Colon (tissue), 2 donors: ENCODE measurements at regions not wholly inside any gene's neighbourhood (a gene's known extent, or its start where the extent isn't known, plus 50 kb on each side); places are given as distances from the start of the nearest gene placed in this dataset.
"Not testable (repeated sequence)": the region's sequence is repeated elsewhere in the genome, so short reads cannot be mapped to it uniquely, and the experiment has no call there.

Experiments
- FAIRE-seq: peaks from 2 replicates; lab custom pipeline; 2012; peaks lifted over from hg19 to GRCh38; lab: Jason Lieb, UNC
- donor health status: control.
- donor health status: control.

DNA sequence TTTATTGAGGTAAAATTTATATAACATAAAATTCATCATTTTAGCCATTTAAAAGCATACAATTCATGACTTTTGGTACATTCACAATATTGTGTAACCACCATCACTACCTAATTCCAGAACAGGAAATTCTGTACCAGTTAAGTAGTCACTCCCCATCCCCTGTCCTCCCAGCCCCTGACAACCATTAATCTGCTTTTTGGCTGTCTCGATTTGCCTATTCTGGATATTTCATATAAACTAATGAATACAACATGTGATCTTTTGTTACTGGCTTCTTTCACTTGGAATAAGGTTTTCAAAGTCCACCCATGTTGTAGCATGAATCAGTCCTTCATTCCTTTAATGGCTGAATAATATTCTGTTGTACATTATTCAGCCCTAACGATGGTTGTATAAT, 115.6 kb upstream of the KLF14 start:
- FAIRE-seq, result no peak

DNA sequence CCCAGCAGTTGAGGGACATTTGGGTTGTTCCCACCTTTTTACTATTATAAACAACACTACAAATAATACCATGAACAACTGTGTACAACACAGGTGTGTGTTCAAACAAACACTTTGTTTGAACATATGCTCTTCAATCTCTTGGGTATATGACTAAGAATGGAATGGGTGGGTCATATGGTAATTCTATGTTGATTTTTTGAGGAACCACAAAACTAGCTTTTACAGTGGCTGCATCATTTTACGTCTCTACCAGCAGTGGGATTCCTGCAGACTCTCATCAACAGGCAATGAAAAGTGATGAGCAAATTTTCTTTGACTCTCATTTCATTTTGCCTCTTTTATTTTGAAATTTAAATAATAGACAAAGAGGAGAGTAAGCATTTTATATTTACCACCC, 116.9 kb upstream of the KLF14 start:
- FAIRE-seq, result no peak

DNA sequence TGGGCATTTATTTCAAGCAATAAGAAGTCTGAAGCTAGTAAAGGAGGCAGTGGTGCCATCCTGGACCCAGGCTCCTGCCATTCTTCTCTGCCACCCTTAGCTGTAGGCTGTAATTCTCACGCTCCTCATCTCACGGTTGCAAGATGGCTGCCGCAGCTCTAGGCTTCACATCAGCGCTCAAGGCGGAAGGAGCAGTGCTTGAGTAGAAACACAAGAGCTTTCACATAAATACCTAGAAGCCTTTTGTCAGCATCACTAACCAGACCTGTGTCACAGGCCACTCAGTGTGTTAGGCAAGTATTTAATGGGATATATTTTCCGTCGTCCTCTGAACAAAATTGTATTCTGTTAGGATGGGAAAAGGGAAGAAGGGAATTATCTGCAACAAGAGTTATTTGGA, 118.9 kb upstream of the KLF14 start:
- no peak for FAIRE-seq

DNA sequence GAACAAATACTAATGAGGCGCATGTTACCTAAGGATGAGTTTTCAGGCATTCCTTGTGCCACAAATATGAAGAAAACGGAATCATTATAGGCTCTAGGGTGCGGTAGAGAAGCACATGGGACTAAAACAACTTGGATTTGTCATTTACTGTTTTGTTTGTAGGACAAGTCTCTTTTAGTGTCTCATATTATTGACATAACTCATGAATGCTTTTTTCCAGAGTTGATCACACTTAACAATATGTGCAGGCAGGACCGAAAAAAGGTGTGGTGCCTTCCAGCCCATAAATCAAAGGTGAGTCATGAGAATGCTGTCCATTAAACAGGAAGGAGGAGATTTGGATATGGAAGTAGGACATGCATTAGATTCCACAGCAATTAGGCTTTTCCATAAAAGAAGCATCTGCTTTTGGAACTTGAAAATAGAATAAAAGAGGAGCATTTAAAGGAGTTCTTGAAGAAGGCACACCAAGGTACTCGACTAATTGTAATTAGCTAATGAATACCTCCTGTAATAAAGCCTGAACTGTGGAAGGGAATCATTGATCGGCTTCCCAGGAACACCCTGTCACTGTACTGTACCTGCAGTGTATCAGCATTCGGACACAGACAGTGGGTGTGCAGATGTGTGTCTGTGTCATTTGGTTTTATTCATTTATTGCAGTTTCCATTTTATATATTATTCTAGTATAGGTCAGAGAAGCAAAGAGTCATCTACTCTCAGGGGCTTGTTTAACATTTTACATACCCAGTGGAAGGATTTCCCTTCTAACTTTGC, 119.7 kb upstream of the KLF14 start:
- FAIRE-seq, result no peak

DNA sequence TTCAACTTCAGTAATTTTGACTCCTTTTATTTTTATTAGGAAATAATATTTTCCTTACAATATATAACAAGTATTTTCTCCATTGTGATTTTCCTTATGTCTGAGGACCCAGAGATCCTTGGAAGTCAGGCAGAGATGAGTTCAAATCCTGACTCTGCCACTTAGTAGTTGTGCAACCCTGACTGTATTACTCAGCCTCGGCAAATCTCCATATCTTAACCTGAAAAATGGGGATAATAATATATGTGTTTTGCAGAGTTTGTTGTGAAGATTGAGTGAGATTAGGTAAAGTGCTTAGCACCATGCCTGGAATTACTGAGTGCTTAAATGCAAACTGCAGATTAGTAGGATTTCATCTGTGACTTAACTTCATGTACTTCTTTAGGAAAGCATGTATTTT, 120.5 kb upstream of the KLF14 start:
- no peak for FAIRE-seq

DNA sequence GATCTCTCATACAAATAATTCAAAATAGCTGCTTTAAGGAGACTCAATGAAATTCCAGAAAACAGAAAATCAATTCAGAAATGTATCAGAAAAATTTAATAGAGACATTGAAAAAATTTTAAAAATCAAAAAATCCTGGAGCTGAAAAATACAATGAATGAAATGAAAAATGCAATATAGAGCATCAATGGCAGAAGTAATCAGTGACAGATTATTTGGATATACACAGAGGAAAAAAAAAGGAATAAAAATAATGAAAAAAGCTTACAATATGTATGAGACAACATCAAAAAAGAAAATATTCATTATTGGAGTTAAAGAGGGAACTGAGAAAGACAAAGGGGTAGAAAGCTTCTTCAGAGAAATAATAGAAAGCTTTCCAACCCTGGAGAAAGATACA, 122.9 kb upstream of the KLF14 start:
- FAIRE-seq, result no peak

DNA sequence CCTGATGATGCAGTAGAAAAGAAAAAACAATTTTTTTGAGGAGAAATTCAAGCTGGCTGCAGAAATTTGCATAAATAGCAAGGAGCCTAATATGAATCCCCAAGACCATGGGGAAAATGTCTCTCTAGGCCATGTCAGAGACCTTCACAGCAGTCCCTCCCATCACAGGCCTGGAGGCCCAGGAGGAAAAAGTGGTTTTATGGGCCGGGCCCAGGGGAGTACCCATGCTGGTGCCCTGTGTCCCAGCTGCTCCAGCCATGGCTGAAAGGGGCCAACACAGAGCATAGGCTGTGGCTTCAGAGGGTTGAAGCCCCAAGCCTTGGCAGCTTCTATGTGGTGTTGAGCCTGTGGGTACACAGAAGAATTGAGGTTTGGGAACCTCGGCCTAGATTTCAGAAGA, 126.8 kb upstream of the KLF14 start:
- FAIRE-seq, result not testable (repeated sequence)

DNA sequence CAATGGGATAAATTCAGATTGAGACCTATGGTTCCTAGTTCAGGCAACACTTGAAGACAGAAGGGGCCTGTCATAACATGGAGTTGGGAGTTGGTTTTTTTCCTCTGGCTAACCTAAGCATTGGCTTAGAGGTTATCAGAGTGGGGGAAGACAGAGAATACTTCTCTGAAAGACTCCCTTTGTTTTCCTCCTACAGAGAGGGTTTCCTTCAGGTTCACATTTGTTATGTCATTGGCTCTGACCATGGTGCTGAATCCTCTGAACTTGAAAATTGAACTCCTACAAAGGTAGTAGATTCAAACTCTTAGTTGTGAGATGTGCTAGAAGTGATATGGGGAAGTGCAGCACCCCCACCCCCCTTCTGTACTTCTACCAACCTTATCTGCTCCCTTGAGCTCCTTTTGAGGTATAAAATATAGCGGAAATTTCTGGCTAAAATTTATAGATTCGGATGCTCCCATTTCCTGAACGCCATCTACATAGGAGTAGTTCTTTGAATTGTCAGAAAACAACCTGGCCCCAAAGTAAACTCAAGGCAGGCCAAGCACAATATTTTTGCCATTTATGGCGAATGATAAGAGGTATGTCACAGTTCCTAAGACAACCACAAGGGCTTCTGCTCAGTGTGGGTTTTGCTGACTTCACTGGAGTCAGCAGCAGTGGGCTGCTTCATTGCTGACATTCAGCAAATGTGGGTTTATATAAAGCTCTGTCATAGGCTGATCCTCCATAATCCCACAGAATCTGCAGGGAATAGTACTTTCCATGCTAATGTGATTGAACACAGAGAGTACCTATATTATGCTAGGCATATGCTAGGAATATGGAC, 131.6 kb upstream of the KLF14 start:
- no peak for FAIRE-seq

DNA sequence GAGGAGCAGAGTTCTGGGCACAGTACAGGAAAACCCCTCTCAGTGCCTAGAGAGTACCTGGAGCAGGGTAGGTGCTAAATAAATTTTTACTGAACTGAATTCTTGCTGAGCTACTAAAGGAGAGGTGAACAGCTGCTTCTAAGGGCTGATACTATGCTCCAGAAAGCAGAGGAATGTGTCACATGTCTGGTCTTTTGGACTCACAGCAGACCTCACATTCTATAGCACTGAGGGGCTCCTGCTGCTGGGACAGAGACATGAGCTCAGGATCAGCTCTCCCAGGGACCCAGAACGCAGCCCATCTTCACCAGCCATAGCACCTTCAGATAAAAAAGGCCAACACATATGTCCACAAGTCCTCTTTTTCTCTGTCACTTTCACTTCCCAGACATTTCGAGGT, 133.0 kb upstream of the KLF14 start:
- FAIRE-seq, result no peak

DNA sequence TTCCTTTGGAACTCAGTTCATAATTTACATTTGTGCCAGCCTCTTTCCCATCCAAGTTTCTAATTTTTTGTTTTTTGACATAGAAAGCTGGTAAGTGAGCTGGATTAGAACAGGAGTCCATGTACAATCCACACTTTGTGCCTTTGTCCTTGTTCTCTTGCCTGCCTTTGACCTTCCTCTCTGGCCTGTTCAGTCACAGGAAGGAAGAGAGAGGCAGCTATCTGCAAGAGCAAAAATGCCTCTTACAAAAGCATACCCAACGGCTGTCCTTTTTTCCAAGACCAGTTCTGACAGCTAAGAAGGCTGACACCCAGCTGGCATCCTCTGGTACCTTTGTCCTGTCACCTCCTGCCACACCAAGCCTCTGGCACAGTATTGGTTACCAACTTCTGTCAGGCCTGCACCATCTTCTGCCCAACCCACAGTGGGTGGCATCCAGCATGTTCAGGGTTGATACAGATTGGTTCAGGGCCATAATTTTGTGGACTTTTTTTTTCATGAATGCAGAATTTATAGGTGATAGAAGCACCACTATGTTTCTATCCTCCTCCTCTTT, 133.7 kb upstream of the KLF14 start:
- FAIRE-seq, result no peak

DNA sequence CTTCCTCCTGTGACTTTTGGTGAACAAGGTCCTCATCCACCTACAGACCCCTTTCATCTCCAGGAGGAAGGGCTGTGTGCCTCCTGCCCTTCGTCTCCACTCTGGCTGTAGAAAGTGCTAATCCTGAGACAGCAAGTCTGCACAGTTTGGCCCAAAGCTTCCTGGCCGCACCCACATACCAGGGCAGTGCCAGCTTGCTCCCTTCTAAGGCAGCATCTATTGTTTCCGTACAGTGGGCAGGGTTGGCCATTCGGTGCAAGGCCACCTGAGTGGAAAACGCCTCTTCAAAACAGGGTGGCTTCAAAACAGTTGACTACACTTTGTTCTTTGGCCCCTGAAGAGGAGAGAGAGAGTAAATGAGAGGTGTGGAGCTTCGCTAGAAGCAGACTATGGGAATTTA, 134.1 kb upstream of the KLF14 start:
- no peak for FAIRE-seq

DNA sequence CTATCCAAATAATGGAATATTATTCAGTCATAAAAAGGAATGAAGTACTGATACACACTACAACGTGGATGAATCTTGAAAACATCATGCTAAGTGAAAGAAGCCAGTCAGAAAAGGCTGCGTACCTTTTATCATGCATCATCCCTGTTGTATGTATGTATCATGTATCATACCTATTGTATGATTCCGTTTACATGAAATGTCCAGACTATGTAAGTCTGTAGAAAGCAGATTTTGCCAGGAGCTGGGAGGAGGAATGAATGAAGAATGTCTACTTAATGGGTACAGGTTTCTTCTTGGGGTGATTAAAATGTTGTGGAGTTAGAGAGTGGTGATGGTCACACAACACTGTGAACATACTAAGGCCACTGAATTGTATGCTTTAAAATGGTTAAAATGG, 135.9 kb upstream of the KLF14 start:
- FAIRE-seq, result no peak

DNA sequence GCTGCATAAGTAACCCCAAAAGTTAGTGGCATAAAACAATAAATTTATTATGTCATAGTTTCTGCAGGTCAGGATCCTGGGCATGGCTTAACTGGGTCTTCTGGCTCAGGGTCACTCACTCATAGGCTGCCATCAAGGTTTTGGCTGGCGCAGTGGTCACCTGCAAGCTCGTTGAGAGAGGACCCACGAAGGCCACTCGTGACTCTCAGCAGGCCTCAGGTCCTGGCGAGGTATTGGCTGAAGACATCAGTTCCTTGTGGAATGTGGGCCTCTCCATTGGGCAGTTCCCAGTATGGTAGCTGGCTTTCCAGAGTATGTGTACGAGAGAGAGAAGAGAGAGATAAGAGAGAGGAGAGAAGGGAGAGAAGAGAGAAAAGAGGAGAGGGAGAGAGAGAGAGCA, 138.3 kb upstream of the KLF14 start:
- FAIRE-seq, result no peak

DNA sequence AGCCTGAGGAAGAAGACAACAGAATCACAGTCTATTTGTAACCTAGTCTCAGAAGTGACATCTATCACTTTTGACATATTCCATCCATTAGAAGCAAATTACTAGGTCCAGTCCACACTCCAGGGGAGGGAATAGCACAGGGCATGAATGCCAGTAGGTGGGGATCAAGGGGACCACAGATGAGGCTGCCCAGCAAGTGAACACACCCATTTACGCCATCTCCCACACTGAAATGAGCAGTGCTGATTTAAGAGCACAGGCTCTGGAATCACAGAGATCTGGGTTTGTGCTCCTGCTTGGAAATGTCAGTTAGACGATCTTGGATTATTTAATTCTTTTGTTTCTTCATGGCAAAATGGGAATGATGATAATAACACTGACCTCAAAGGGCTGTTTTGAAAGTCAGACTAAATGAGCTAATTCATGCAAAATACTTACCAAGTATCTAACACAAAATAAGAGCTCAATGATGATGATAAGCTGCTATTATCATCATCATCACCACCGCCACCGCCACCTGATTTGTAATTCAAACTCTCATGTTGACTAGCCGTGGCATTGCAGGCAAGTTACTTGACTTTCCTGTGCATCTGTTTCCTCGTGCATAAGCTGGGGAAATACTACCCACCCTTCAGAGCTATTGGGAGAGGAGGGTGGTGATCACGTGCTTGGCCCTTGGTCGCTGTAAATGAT, 138.9 kb upstream of the KLF14 start:
- no peak for FAIRE-seq

DNA sequence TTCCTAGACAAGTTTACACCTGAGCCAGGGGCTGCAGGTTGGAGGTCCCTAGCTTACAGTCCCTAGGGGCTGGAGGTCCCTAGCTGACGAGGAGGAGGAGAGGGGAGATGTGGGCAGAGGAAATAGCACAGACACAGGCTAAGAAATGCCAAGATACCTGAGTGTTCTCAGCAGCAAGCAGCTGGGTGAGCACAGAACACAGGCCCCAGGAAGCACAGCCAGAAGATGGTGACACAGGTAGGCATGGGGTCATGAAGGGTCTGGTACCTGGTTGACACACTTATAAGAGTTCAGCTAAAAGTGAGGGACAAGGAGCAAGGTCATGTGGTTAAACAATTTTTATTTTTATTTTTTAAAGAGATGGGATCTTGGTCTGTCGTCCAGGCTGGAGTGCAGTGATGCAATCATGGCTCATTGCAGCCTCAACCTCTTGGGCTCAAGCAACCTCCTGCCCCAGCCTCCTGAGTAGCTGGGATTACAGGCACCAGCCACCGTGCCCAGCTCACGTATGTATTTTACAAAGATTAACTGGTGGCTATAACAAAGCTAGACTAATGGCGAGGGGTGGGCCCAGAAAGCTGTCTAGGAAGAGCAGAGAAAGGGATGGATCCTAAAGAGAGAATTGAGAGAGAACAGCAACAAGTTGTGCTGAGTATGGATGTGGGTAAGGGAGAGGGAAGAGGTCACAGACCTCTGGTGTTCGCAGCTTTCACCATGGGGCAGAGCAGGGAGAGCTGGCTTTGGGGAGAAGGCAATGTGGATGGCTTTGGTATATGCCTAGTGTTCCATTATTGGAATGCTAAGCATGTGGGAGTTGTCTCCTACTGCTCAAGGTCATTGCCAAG, 140.3 kb upstream of the KLF14 start:
- FAIRE-seq, result no peak

DNA sequence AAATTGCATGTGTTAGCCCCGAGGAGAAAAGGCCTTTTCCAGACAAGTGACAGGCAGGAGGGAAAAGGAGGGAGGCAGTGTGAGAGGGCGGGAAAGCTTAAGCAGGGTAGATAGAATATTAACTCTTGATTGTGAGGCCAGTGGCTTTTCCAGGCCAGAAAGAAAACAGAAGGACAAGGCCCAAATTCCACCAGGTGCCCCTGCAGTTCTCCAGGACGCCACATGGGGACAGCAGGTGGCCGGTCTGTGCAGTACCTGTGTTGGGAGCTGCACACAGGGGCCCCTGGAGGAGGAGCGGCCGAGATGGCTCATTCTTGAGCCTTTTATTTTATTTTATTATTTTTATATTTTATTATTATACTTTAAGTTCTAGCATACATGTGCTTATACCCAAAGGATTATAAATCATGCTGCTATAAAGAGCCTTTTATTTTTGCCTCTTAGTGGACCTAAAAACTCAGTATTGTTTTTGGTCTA, 141.3 kb upstream of the KLF14 start:
- no peak for FAIRE-seq

DNA sequence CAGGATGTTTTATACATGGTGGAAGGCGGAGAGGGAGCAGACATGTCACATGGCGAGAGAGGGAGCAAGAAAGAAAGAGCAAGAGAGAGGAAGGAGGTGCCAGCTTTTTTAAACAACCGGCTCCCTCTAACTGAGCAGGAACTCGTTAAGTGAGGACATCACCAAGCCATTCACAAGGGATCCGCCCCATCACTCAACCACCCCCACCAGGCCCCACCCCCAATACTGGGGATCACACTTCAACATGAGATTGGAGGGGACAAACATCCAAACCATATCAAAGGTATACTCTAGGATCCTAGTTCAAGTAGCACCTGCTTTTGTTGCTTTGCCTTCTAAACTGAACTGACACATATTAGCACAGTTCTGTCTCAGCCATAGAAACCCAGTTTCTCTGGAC, 141.9 kb upstream of the KLF14 start:
- no peak for FAIRE-seq

DNA sequence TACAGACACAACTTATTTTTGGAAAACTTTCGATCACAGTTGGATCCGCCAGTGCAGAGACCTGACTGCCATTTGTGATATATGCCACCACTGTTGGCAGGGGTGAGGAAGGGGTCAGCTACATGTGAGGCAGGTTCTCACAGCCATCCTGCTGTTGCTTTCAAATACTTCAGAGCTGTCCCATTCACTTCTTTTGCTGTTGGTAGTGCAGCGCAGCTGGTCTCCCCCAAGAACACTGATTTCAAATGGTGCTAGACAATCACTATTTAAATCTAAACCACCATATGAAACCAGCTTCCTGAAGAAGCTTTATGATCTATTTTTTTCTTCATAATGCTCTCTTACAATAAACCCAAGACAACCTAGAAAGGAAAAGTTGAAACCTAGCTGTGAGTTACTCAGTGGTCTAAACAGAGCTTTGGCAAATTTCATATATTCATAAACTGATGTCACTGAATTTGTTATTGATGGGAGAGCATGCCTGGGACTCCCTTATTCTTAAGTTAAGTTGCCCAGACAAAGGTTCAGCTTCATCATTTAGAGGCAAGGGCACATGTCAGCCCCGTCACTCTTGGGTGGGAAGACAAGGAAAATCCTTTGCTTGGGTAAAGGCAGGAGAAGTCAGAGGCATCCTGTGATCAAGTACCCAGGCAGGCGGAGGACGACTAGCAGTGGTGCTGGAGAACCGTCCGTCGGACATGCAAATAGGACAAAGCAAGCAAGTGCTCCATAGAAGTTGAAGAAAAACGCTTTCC, 143.4 kb upstream of the KLF14 start:
- no peak for FAIRE-seq

DNA sequence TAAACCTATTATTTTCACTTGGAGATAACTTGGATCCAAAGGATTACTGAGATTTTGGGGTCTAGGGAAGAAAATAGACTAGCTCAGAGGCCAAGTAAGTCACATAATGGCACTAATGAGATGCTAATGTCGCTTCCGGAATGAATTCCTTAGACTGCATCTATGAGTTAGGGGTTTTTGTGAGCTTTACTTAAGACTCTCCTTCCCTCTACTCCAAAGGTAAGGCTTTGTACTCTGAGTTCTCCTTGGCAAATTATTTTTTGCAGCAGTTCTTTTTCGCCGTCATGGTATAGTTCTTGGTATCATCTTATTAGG, 143.9 kb upstream of the KLF14 start:
- FAIRE-seq, result no peak

DNA sequence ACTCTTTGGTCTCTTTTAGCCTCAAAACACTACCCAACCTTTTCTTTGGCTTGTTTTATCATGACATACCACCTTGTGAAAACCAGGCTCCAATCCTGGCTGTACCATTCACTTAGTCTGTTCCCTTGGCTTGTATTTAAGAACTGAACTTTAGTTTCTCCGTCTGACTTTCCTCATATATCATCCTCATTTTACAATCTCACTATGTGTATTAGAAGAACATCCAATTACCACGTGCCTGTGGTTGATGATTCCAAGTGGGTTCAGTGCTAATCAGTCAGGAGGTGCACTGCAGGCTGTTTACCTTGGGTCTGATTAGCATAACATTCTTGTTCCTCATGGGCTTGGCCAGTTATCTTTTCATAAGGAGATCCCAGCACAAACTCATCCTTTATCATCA, 144.8 kb upstream of the KLF14 start:
- FAIRE-seq, result no peak

DNA sequence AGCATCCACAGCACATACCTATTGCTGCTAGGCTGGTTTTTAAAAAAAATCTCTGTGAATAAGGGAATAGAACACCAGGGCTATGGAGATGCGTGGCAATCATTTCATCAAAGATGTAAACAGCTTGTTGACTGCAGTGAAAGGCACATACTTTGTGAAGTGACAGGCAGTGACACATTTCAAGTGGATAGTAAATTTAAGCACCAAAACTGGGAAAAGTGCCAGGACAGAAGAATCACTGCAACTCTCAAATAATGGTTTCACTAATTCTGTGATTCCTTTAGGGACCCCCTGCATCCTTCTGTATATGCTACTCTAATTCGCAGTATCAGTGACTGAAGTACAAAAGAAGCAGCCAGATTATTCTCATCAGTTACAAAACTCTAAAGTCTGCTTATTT, 145.2 kb upstream of the KLF14 start:
- FAIRE-seq, result no peak
